Transverse colon (tissue), 4 donors: ENCODE measurements at regions not wholly inside any gene's neighbourhood (a gene's known extent, or its start where the extent isn't known, plus 50 kb on each side); places are given as distances from the start of the nearest gene placed in this dataset.

ENCODE experiments used
- DNase-seq: peaks from one replicate; pipeline ENCODE4 v3.0.0-alpha.2; 2019
- H3K27ac ChIP-seq, 4 donors: fragments of 200-600 bp; sonication (generic); 2 replicates each; pipeline ENCODE4 v1.5.1; 2016 to 2018; ENCODE audit warnings: inconsistent platforms in 4 of 4
- H3K27me3 ChIP-seq: fragments of 200-600 bp; sonication (generic); 2 replicates; pipeline ENCODE4 v1.5.1; 2017; ENCODE audit warnings: inconsistent platforms
- H3K36me3 ChIP-seq, 4 donors: fragments of 200-600 bp; sonication (generic); 2 replicates each; pipeline ENCODE4 v1.5.1; 2017 to 2019; ENCODE audit warnings: inconsistent platforms in 4 of 4
- H3K4me1 ChIP-seq, 4 donors: fragments of 200-600 bp; sonication (generic); 2 replicates each; pipeline ENCODE4 v1.5.1; 2017 to 2020; ENCODE audit warnings: inconsistent platforms in 4 of 4
- H3K4me3 ChIP-seq, 4 donors: fragments of 200-600 bp; sonication (generic); 1 replicate in 1 of 4; 2 replicates in 3 of 4; pipeline versions ENCODE4 v1.5.1 to v1.6.1; 2017 to 2019; ENCODE audit warnings: inconsistent platforms in 4 of 4
- H3K9me3 ChIP-seq, 2 donors: fragments of 200-600 bp; sonication (generic); 2 replicates each; pipeline ENCODE4 v1.5.1; 2017 to 2019; ENCODE audit warnings: inconsistent platforms in 2 of 2
- CTCF ChIP-seq, 5 experiments: fragments of 200-600 bp in 3 of 5; fragments of 450-650 bp in 2 of 5; sonication (generic) in 3 of 5; IDR thresholded peaks; 1 replicate in 2 of 5; 2 replicates in 3 of 5; pipeline ENCODE4 v1.5.1; 2016 to 2017; ENCODE audit warnings: antibody characterized with exemption in 5 of 5, inconsistent platforms in 3 of 5, mild to moderate bottlenecking in 2 of 5, moderate library complexity in 1 of 5
- EP300 ChIP-seq: sonication (generic); formaldehyde crosslinking; IDR thresholded peaks from one replicate; pipeline ENCODE4 v1.6.1; 2017; ENCODE audit warnings: antibody characterized with exemption, low read depth
- POLR2A ChIP-seq: fragments of 450-650 bp; IDR thresholded peaks from one replicate; pipeline ENCODE4 v1.6.1; 2016; ENCODE audit warnings: antibody characterized with exemption, mild to moderate bottlenecking, moderate library complexity
- POLR2AphosphoS5 ChIP-seq, 3 donors: sonication (generic); formaldehyde crosslinking; IDR thresholded peaks; one replicate each; pipeline ENCODE4 v1.6.1; 2016; ENCODE audit warnings: antibody characterized with exemption in 3 of 3
- WGBS, 2 donors: methylation state at CpG; one replicate each; pipeline ENCODE4 v1.1.5; 2018; ENCODE audit warnings: low coverage in 1 of 2; 5-methylcytosine and 5-hydroxymethylcytosine counted together
- in situ Hi-C, 4 donors: fragments of 200-750 bp; cut with MboI; loops; one replicate each; pipeline versions ENCODE4 v1.15.0 to v1.15.1; 2017; ENCODE audit warnings: low sequenced_read_pairs in 3 of 4, low pct_ligation_motif_present in 1 of 4, low pct_unique_long_range_greater_than_20kb in 1 of 4
- intact Hi-C: fragments of 100-400 bp; cut with DNase I; formaldehyde crosslinking; loops from one replicate; pipeline ENCODE4 v1.15.1; 2023; ENCODE audit warnings: low total_unique reads

- in situ Hi-C loops = no loop called here
- H3K27me3 ChIP-seq = peaks cover 4% of the 10 kb centered on the region
- no peak overlapping the region for H3K4me3 ChIP-seq
- TF ChIP-seq EP300 (no peak), POLR2AphosphoS5 (IDR thresholded peaks at IDR 0.05) (no peak), POLR2A (no peak), CTCF (IDR thresholded peaks at IDR 0.05) (no peak)
- intact Hi-C loops = no loop called here
- no peak overlapping the region for H3K27ac ChIP-seq
- no peaks in the 10 kb centered on the region for H3K9me3 ChIP-seq
- H3K36me3 ChIP-seq = no peaks in the 10 kb centered on the region
- no peaks in the 10 kb centered on the region for H3K4me1 ChIP-seq
- WGBS, 2 donors = 72% methylated on average over 6 of the region's 6 CpGs; no CpG with 5 or more reads in 1 of the 2 donors
- DNase-seq = no peak
Measured at GRCh38 chr10:117884592-117884991, 162.1 kb downstream of the RAB11FIP2 start.

GRCh38 chr10:117885206-117885829, 161.4 kb downstream of the RAB11FIP2 start:
- 58 to 59% methylated on average over 10 to 14 of the region's 14 CpGs for WGBS, 2 donors
- Histone ChIP-seq H3K4me3 (no peak overlapping the region), H3K36me3 (no peaks in the 10 kb centered on the region), H3K9me3 (no peaks in the 10 kb centered on the region), H3K4me1 (no peaks in the 10 kb centered on the region), H3K27ac (no peak overlapping the region), H3K27me3 (peaks cover 4% of the 10 kb centered on the region)
- no peak for DNase-seq
- intact Hi-C loops = loop anchor here (5.0 kb wide), 1 partner anchor 577 kb away; no protein-coding TSS in a partner anchor
- no peak for TF ChIP-seq POLR2AphosphoS5 (IDR thresholded peaks at IDR 0.05)
- in situ Hi-C loops = no loop called here

GRCh38 chr10:117886766-117887165, 160.0 kb downstream of the RAB11FIP2 start:
- Histone ChIP-seq H3K4me1 (no peaks in the 10 kb centered on the region), H3K9me3 (no peaks in the 10 kb centered on the region), H3K36me3 (no peaks in the 10 kb centered on the region), H3K4me3 (no peak overlapping the region), H3K27ac (no peak overlapping the region), H3K27me3 (peaks cover 4% of the 10 kb centered on the region)
- TF ChIP-seq EP300 (no peak), CTCF (IDR thresholded peaks at IDR 0.05) (no peak), POLR2AphosphoS5 (IDR thresholded peaks at IDR 0.05) (no peak), POLR2A (no peak)
- in situ Hi-C loops (no loop called here), intact Hi-C loops (loop anchor here (5.0 kb wide), 1 partner anchor 576 kb away; no protein-coding TSS in a partner anchor)
- no peak for DNase-seq
- 82 to 93% methylated on average over 2 to 7 of the region's 7 CpGs for WGBS, 2 donors

- TF ChIP-seq EP300 (no peak), POLR2AphosphoS5 (IDR thresholded peaks at IDR 0.05) (no peak), CTCF (IDR thresholded peaks at IDR 0.05) (no peak), POLR2A (no peak)
- Histone ChIP-seq H3K27ac (no peak overlapping the region), H3K4me3 (no peak overlapping the region), H3K36me3 (no peaks in the 10 kb centered on the region), H3K4me1 (no peaks in the 10 kb centered on the region), H3K9me3 (no peaks in the 10 kb centered on the region), H3K27me3 (peaks cover 4% of the 10 kb centered on the region)
- intact Hi-C loops = loop anchor here (5.0 kb wide), 1 partner anchor 573 kb away; no protein-coding TSS in a partner anchor
- no peak for DNase-seq
- in situ Hi-C loops = no loop called here
- 65 to 71% methylated on average over 4 of the region's 4 CpGs for WGBS, 2 donors
Measured at GRCh38 chr10:117889664-117890063, 157.1 kb downstream of the RAB11FIP2 start.
